SK-N-SH treated with all-trans-retinoic acid at 6 μM for 48 hours (cell line): ENCODE measurements at regions not wholly inside any gene's neighbourhood (a gene's known extent, or its start where the extent isn't known, plus 50 kb on each side); places are given as distances from the start of the nearest gene placed in this dataset.

Experiments
- ESRRG ChIP-seq: fragments of 250-450 bp; sonication (Bioruptor Pico); IDR thresholded peaks from 2 replicates; pipeline ENCODE4 v1.6.1; 2021; ENCODE audit warnings: mild to moderate bottlenecking
- PATZ1 ChIP-seq: fragments of 250-450 bp; sonication (Bioruptor Pico); IDR thresholded peaks from 2 replicates; pipeline ENCODE4 v1.8.0; 2020; ENCODE audit warnings: mild to moderate bottlenecking, moderate library complexity, borderline replicate concordance
- PPARA ChIP-seq: fragments of 250-450 bp; sonication (Bioruptor Pico); IDR thresholded peaks from 2 replicates; pipeline ENCODE4 v1.5.0; 2020; ENCODE audit warnings: mild to moderate bottlenecking, borderline replicate concordance
- SNAI2 ChIP-seq: fragments of 250-450 bp; sonication (Bioruptor Pico); IDR thresholded peaks from 2 replicates; pipeline ENCODE4 v1.5.0; 2020; ENCODE audit warnings: mild to moderate bottlenecking, moderate library complexity
- TCF4 ChIP-seq: fragments of 250-450 bp; sonication (Bioruptor Pico); IDR thresholded peaks from 2 replicates; pipeline ENCODE4 v1.8.0; 2021; ENCODE audit warnings: mild to moderate bottlenecking, moderate library complexity, borderline replicate concordance
- ZC3H10 ChIP-seq: fragments of 250-450 bp; sonication (Bioruptor Pico); IDR thresholded peaks from 2 replicates; pipeline ENCODE4 v1.5.1; 2021; ENCODE audit warnings: mild to moderate bottlenecking, moderate library complexity
- ZFP30 ChIP-seq: fragments of 450-650 bp; formaldehyde crosslinking; IDR thresholded peaks from 2 replicates; pipeline ENCODE4 v1.5.0; 2022; ENCODE audit warnings: mild to moderate bottlenecking, moderate library complexity
- ZNF70 ChIP-seq: fragments of 450-650 bp; formaldehyde crosslinking; IDR thresholded peaks from 2 replicates; pipeline ENCODE4 v1.5.0; 2020; ENCODE audit warnings: mild to moderate bottlenecking, moderate library complexity

- TF ChIP-seq PATZ1 (CRISPR knock-in tag), result no peak
- no peak for TF ChIP-seq SNAI2 (CRISPR knock-in tag)
- no peak for TF ChIP-seq ZC3H10
- TF ChIP-seq TCF4 (CRISPR knock-in tag), result no peak
- TF ChIP-seq ZNF70 (CRISPR knock-in tag), result no peak
- no peak for TF ChIP-seq PPARA (CRISPR knock-in tag)
- no peak for TF ChIP-seq ZFP30 (CRISPR knock-in tag)
- no peak for TF ChIP-seq ESRRG (CRISPR knock-in tag)
These were observed 1349.3 kb downstream of the GRIK2 start for GRCh38 chr6:102742754-102743356.
